Transverse colon (tissue), 3 donors: ENCODE measurements at regions not wholly inside any gene's neighbourhood (a gene's known extent, or its start where the extent isn't known, plus 50 kb on each side); places are given as distances from the start of the nearest gene placed in this dataset.

Source experiments
- EP300 ChIP-seq: sonication (generic); formaldehyde crosslinking; IDR thresholded peaks from one replicate; pipeline ENCODE4 v1.6.1; 2017; ENCODE audit warnings: antibody characterized with exemption, low read depth
- TF ChIP-seq, protein P1 (sequence below), 5 experiments: fragments of 200-600 bp in 3 of 5; fragments of 450-650 bp in 2 of 5; sonication (generic) in 3 of 5; IDR thresholded peaks; 1 replicate in 2 of 5; 2 replicates in 3 of 5; pipeline ENCODE4 v1.5.1; 2016 to 2017; ENCODE audit warnings: antibody characterized with exemption in 5 of 5, inconsistent platforms in 3 of 5, mild to moderate bottlenecking in 2 of 5, moderate library complexity in 1 of 5

DNA sequence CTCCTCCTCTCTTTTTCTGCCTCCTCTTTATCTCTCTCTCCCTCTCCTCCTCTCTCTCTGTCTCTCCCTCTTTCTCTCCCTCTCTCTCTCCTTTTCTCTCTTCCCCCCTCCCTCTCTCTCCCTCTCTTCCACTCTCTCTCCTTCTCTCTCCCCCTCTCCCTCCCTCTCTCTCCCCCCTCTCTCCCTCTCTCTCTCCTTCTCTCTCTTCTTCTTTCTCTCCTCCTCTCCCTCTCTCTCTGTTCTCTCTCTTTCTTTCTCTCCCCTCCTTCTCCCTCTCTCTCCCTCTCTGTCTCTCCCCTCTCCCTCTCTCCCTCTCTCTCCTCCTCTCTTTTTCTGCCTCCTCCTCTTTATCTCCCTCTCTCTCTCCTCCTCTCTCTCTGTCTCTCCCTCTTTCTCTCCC is 197.4 kb downstream of the UQCRFS1 start:
- TF ChIP-seq, protein P1, sequence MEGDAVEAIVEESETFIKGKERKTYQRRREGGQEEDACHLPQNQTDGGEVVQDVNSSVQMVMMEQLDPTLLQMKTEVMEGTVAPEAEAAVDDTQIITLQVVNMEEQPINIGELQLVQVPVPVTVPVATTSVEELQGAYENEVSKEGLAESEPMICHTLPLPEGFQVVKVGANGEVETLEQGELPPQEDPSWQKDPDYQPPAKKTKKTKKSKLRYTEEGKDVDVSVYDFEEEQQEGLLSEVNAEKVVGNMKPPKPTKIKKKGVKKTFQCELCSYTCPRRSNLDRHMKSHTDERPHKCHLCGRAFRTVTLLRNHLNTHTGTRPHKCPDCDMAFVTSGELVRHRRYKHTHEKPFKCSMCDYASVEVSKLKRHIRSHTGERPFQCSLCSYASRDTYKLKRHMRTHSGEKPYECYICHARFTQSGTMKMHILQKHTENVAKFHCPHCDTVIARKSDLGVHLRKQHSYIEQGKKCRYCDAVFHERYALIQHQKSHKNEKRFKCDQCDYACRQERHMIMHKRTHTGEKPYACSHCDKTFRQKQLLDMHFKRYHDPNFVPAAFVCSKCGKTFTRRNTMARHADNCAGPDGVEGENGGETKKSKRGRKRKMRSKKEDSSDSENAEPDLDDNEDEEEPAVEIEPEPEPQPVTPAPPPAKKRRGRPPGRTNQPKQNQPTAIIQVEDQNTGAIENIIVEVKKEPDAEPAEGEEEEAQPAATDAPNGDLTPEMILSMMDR (IDR thresholded peaks at IDR 0.05) = no peak
- TF ChIP-seq EP300 = no peak
